ENCODE measurements at regions not wholly inside any gene's neighbourhood (a gene's known extent, or its start where the extent isn't known, plus 50 kb on each side); places are given as distances from the start of the nearest gene placed in this dataset.
A peak's percentile ranks its signal among the peaks of the same experiment; 100 is the strongest.

GRCh38 chr3:13254028-13254951 is 165.8 kb downstream of the NUP210 start:
- no peak overlapping the region for H3K27ac Mint-ChIP-seq
- no peaks in the 10 kb centered on the region for H3K4me1 Mint-ChIP-seq
- H3K27me3 Mint-ChIP-seq: peaks cover 21% of the 10 kb centered on the region
- H3K4me3 Mint-ChIP-seq: no peak overlapping the region
- DNase-seq (no peak), ATAC-seq (ENCODE audit: low read depth in 2 of 2) (no peak)
- Histone ChIP-seq H3K9me3 (ENCODE audit: control insufficient read depth in 2 of 2, low read length in 2 of 2) (no peaks in the 10 kb centered on the region), H3K27ac (ENCODE audit: insufficient read depth, low read length, poor library complexity, severe bottlenecking) (no peak overlapping the region), H3K36me3 (ENCODE audit: control insufficient read depth, insufficient read depth, low read length) (no peaks in the 10 kb centered on the region), H3K4me1 (ENCODE audit: control insufficient read depth, insufficient read depth, low read length, poor library complexity, severe bottlenecking) (no peaks in the 10 kb centered on the region), H3K4me3 (ENCODE audit: low read depth, low read length) (no peak overlapping the region), H3K27me3 (ENCODE audit: control insufficient read depth, insufficient read depth, low read length) (no peaks in the 10 kb centered on the region)
- H3K36me3 Mint-ChIP-seq: no peaks in the 10 kb centered on the region
- H3K9me3 Mint-ChIP-seq: peaks cover 0 to 1% (median 0%) of the 10 kb centered on the region in 7 donors

- H3K4me3 ChIP-seq (ENCODE audit: low read depth, low read length): no peak overlapping the region
- no peak for ATAC-seq (ENCODE audit: low read depth in 2 of 2)
Measured at GRCh38 chr3:13253208-13253937, 166.7 kb downstream of the NUP210 start.

GRCh38 chr3:13252207-13252606 is 167.9 kb downstream of the NUP210 start:
- DNase-seq (no peak), ATAC-seq (ENCODE audit: low read depth in 2 of 2) (no peak)
- H3K9me3 ChIP-seq (ENCODE audit: control insufficient read depth in 2 of 2, low read length in 2 of 2): no peaks in the 10 kb centered on the region
- H3K27me3 Mint-ChIP-seq: peaks cover 21% of the 10 kb centered on the region
- no peaks in the 10 kb centered on the region for H3K4me1 ChIP-seq (ENCODE audit: control insufficient read depth, insufficient read depth, low read length, poor library complexity, severe bottlenecking)
- H3K9me3 Mint-ChIP-seq: peaks cover 0 to 1% (median 0%) of the 10 kb centered on the region in 7 donors
- H3K27me3 ChIP-seq (ENCODE audit: control insufficient read depth, insufficient read depth, low read length): no peaks in the 10 kb centered on the region
- no peaks in the 10 kb centered on the region for H3K36me3 ChIP-seq (ENCODE audit: control insufficient read depth, insufficient read depth, low read length)
- H3K4me3 ChIP-seq (ENCODE audit: low read depth, low read length): no peak overlapping the region
- no peaks in the 10 kb centered on the region for H3K4me1 Mint-ChIP-seq
- no peak overlapping the region for H3K27ac ChIP-seq (ENCODE audit: insufficient read depth, low read length, poor library complexity, severe bottlenecking)
- no peaks in the 10 kb centered on the region for H3K36me3 Mint-ChIP-seq
- H3K27ac Mint-ChIP-seq: no peak overlapping the region
- H3K4me3 Mint-ChIP-seq: no peak overlapping the region

More at GRCh38 chr3:13253208-13253937, 166.7 kb downstream of the NUP210 start:
- Histone ChIP-seq H3K27ac (ENCODE audit: insufficient read depth, low read length, poor library complexity, severe bottlenecking) (no peak overlapping the region), H3K27me3 (ENCODE audit: control insufficient read depth, insufficient read depth, low read length) (no peaks in the 10 kb centered on the region), H3K4me1 (ENCODE audit: control insufficient read depth, insufficient read depth, low read length, poor library complexity, severe bottlenecking) (no peaks in the 10 kb centered on the region), H3K9me3 (ENCODE audit: control insufficient read depth in 2 of 2, low read length in 2 of 2) (no peaks in the 10 kb centered on the region), H3K36me3 (ENCODE audit: control insufficient read depth, insufficient read depth, low read length) (no peaks in the 10 kb centered on the region)
- Mint-ChIP-seq H3K27me3 (peaks cover 27% of the 10 kb centered on the region), H3K4me1 (no peaks in the 10 kb centered on the region), H3K9me3 (peaks cover 0 to 1% (median 0%) of the 10 kb centered on the region in 7 donors), H3K4me3 (no peak overlapping the region), H3K27ac (peak overlapping the region in 1 of 3 donors; percentile 64), H3K36me3 (no peaks in the 10 kb centered on the region)
- no peak for DNase-seq

DNA sequence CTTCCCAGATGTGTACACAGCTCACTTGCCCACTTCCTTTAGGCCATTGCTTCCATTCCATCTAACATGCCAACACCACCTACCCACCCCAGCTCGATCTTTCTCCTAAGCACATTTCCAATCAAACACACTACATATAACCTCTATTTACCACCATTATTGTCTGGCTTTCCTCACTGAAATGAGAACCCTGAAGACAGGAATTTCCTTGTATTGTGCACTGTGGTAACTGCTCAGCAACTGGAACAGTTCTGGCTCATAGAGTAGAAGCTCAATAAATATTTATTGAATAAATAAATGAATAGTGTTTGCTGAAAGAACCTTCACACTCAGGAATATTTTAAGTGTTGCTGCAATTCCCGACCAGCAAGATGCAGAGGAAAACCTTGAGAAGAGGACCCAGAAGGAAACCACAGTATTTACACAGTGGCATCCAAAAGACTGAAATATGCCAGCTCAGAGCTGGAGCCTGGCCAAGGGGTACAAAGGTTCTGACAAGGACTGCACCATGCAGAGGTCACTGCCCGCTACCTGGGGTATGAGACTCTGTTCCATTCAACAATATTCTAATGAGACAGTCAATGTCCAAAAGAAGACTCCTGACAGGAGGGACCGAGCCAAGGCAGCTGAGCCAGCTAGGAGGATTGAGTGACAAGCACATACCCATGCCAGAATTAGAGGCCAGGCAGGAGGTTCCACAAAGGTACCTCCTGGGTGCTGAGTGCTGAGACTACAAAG is 168.8 kb downstream of the NUP210 start:
- H3K9me3 ChIP-seq (ENCODE audit: control insufficient read depth in 2 of 2, low read length in 2 of 2): no peaks in the 10 kb centered on the region
- no peaks in the 10 kb centered on the region for H3K27me3 ChIP-seq (ENCODE audit: control insufficient read depth, insufficient read depth, low read length)
- Mint-ChIP-seq H3K4me3 (no peak overlapping the region), H3K27me3 (peaks cover 25% of the 10 kb centered on the region), H3K27ac (no peak overlapping the region), H3K9me3 (peaks cover 0 to 1% (median 0%) of the 10 kb centered on the region in 7 donors), H3K36me3 (no peaks in the 10 kb centered on the region), H3K4me1 (no peaks in the 10 kb centered on the region)
- no peak overlapping the region for H3K27ac ChIP-seq (ENCODE audit: insufficient read depth, low read length, poor library complexity, severe bottlenecking)
- ATAC-seq (ENCODE audit: low read depth in 2 of 2) (no peak), DNase-seq (no peak)
- H3K4me3 ChIP-seq (ENCODE audit: low read depth, low read length): no peak overlapping the region
- no peaks in the 10 kb centered on the region for H3K4me1 ChIP-seq (ENCODE audit: control insufficient read depth, insufficient read depth, low read length, poor library complexity, severe bottlenecking)
- H3K36me3 ChIP-seq (ENCODE audit: control insufficient read depth, insufficient read depth, low read length): no peaks in the 10 kb centered on the region

GRCh38 chr3:13249664-13250390 is 170.3 kb downstream of the NUP210 start:
- Histone ChIP-seq H3K36me3 (ENCODE audit: control insufficient read depth, insufficient read depth, low read length) (no peaks in the 10 kb centered on the region), H3K4me3 (ENCODE audit: low read depth, low read length) (no peak overlapping the region), H3K4me1 (ENCODE audit: control insufficient read depth, insufficient read depth, low read length, poor library complexity, severe bottlenecking) (no peaks in the 10 kb centered on the region), H3K9me3 (ENCODE audit: control insufficient read depth in 2 of 2, low read length in 2 of 2) (no peaks in the 10 kb centered on the region), H3K27ac (ENCODE audit: insufficient read depth, low read length, poor library complexity, severe bottlenecking) (no peak overlapping the region), H3K27me3 (ENCODE audit: control insufficient read depth, insufficient read depth, low read length) (no peaks in the 10 kb centered on the region)
- H3K36me3 Mint-ChIP-seq: no peaks in the 10 kb centered on the region
- H3K4me3 Mint-ChIP-seq: no peak overlapping the region
- no peak for ATAC-seq (ENCODE audit: low read depth in 2 of 2)
- H3K27me3 Mint-ChIP-seq: peaks cover 20% of the 10 kb centered on the region
- H3K4me1 Mint-ChIP-seq: no peaks in the 10 kb centered on the region
- no peak for DNase-seq
- no peak overlapping the region for H3K27ac Mint-ChIP-seq
- peaks cover 0 to 1% (median 0%) of the 10 kb centered on the region in 7 donors for H3K9me3 Mint-ChIP-seq

DNA sequence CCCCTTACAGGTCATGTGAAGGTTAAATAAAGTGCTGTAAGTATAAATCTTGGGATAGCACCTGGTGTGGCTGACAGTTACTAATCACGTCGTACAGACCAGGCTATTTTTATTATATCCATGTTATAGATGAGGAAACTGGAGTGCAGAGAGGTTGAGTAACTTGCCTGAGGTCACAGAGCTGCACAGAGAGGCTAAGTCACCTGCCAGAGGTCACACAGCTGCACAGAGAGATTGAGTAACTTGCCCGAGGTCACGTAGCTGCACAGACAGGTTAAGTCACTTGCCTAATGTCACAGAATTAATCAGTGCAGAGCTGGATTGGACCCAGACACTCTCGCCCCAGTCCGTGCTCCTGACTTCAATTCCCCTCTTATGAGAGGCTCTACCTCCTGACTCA is 171.5 kb downstream of the NUP210 start:
- no peak for ATAC-seq (ENCODE audit: low read depth in 2 of 2)
- no peaks in the 10 kb centered on the region for H3K36me3 ChIP-seq (ENCODE audit: control insufficient read depth, insufficient read depth, low read length)
- Mint-ChIP-seq H3K36me3 (no peaks in the 10 kb centered on the region), H3K27me3 (peaks cover 20% of the 10 kb centered on the region), H3K4me1 (no peaks in the 10 kb centered on the region), H3K4me3 (no peak overlapping the region), H3K27ac (peak overlapping the region in 1 of 3 donors; percentile 37), H3K9me3 (peaks cover 0 to 1% (median 0%) of the 10 kb centered on the region in 7 donors)
- H3K4me3 ChIP-seq (ENCODE audit: low read depth, low read length): no peak overlapping the region
- no peaks in the 10 kb centered on the region for H3K4me1 ChIP-seq (ENCODE audit: control insufficient read depth, insufficient read depth, low read length, poor library complexity, severe bottlenecking)
- H3K27me3 ChIP-seq (ENCODE audit: control insufficient read depth, insufficient read depth, low read length): no peaks in the 10 kb centered on the region
- H3K27ac ChIP-seq (ENCODE audit: insufficient read depth, low read length, poor library complexity, severe bottlenecking): no peak overlapping the region
- no peaks in the 10 kb centered on the region for H3K9me3 ChIP-seq (ENCODE audit: control insufficient read depth in 2 of 2, low read length in 2 of 2)
- DNase-seq: no peak

GRCh38 chr3:13245615-13245978 is 172.4 kb upstream of the IQSEC1 start:
- Histone ChIP-seq H3K27ac (ENCODE audit: insufficient read depth, low read length, poor library complexity, severe bottlenecking) (no peak overlapping the region), H3K27me3 (ENCODE audit: control insufficient read depth, insufficient read depth, low read length) (no peaks in the 10 kb centered on the region), H3K9me3 (ENCODE audit: control insufficient read depth in 2 of 2, low read length in 2 of 2) (no peaks in the 10 kb centered on the region), H3K36me3 (ENCODE audit: control insufficient read depth, insufficient read depth, low read length) (no peaks in the 10 kb centered on the region), H3K4me1 (ENCODE audit: control insufficient read depth, insufficient read depth, low read length, poor library complexity, severe bottlenecking) (no peaks in the 10 kb centered on the region), H3K4me3 (ENCODE audit: low read depth, low read length) (no peak overlapping the region)
- Mint-ChIP-seq H3K27ac (no peak overlapping the region), H3K36me3 (no peaks in the 10 kb centered on the region), H3K27me3 (peaks cover 10% of the 10 kb centered on the region), H3K4me1 (no peaks in the 10 kb centered on the region), H3K9me3 (no peaks in the 10 kb centered on the region), H3K4me3 (no peak overlapping the region)
- ATAC-seq (ENCODE audit: low read depth in 2 of 2) (no peak), DNase-seq (no peak)
